Breast epithelium (tissue), 4 donors: ENCODE measurements at regions not wholly inside any gene's neighbourhood (a gene's known extent, or its start where the extent isn't known, plus 50 kb on each side); places are given as distances from the start of the nearest gene placed in this dataset.

Experiments
- DNase-seq, 2 donors: peaks; one replicate each; pipeline ENCODE4 v3.0.0-alpha.2; 2019; ENCODE audit warnings: low spot score in 2 of 2
- H3K27ac ChIP-seq, 2 donors: fragments of 200-600 bp; sonication (generic) in 1 of 2; one replicate each; pipeline ENCODE4 v1.5.1; 2016 to 2019; ENCODE audit warnings: mild to moderate bottlenecking in 1 of 2
- H3K27me3 ChIP-seq, 2 donors: fragments of 200-600 bp; sonication (generic) in 1 of 2; one replicate each; pipeline versions ENCODE4 v1.5.1 to v1.6.0; 2017 to 2019; ENCODE audit warnings: control low read depth in 1 of 2, mild to moderate bottlenecking in 1 of 2
- H3K36me3 ChIP-seq: fragments of 200-600 bp; one replicate; pipeline ENCODE4 v1.5.1; 2019
- H3K4me1 ChIP-seq, 2 donors: fragments of 200-600 bp; sonication (generic); one replicate each; pipeline ENCODE4 v1.5.1; 2016 to 2019; ENCODE audit warnings: control low read depth in 1 of 2
- H3K4me3 ChIP-seq, 3 donors: fragments of 200-600 bp; sonication (generic); 1 replicate in 2 of 3; 2 replicates in 1 of 3; pipeline ENCODE4 v1.5.1; 2016 to 2019; ENCODE audit warnings: mild to moderate bottlenecking in 3 of 3, moderate library complexity in 2 of 3
- H3K9me3 ChIP-seq, 2 donors: fragments of 200-600 bp; sonication (generic) in 1 of 2; one replicate each; pipeline ENCODE4 v1.5.1; 2016 to 2019; ENCODE audit warnings: control low read depth in 1 of 2
- CTCF ChIP-seq, 3 donors: fragments of 450-650 bp; IDR thresholded peaks; one replicate each; pipeline ENCODE4 v1.5.1; 2016 to 2017; ENCODE audit warnings: antibody characterized with exemption in 3 of 3, mild to moderate bottlenecking in 3 of 3, moderate library complexity in 3 of 3
- POLR2A ChIP-seq: fragments of 450-650 bp; IDR thresholded peaks from one replicate; pipeline ENCODE4 v1.6.1; 2016; ENCODE audit warnings: antibody characterized with exemption, mild to moderate bottlenecking, moderate library complexity
- POLR2AphosphoS5 ChIP-seq, 3 donors: sonication (generic); formaldehyde crosslinking; IDR thresholded peaks; one replicate each; pipeline ENCODE4 v1.6.1; 2017; ENCODE audit warnings: antibody characterized with exemption in 3 of 3
- intact Hi-C: fragments of 100-400 bp; cut with DNase I; formaldehyde crosslinking; loops from one replicate; pipeline ENCODE4 v1.15.1; 2023; ENCODE audit warnings: low total_unique reads

DNA sequence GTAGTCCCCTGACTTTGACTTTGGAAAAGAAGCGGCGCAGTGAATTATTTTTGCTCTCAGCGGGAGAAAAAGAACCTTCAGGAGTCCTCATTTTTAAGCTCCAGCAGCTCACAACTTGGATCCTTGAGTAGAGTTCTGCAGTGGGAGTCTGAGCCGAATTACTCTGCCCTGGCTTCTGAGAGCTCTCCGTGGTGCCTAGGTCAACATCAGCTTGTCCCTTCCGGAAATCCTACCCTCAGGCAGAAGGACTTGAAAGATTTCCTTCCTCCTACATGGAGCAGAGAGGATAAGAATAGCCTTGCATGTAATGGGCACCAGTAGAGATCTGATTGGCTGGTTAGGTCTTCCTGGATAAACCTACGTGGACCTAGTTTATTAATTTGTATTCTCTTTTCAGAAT lies 549.7 kb upstream of the TENM3 start:
- Histone ChIP-seq H3K4me1 (no peaks in the 10 kb centered on the region), H3K4me3 (no peak overlapping the region), H3K27me3 (no peaks in the 10 kb centered on the region), H3K36me3 (no peaks in the 10 kb centered on the region), H3K9me3 (no peaks in the 10 kb centered on the region), H3K27ac (no peak overlapping the region)
- DNase-seq, result no peak
- TF ChIP-seq CTCF (IDR thresholded peaks at IDR 0.05) (no peak), POLR2A (no peak), POLR2AphosphoS5 (IDR thresholded peaks at IDR 0.05) (no peak)
- intact Hi-C loops, result no loop called here

DNA sequence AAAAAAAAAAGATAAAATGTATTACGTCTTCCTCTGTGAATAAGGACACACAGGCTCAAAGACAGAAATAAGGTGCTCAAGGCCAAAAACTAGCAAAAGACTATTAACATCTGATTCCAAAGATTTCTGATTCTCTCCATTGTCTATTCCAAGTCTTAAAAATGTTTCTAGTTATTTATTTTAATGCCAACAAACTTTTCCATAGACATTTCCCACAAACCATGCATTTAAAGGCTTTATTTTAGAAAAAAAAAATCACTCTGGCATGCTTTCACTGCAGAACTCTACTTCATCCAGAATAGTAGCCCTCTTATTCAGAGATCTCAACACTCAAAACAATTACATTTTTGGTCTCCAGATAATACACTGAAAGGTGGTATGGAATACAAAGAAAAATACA lies 545.0 kb upstream of the TENM3 start:
- DNase-seq, result no peak
- H3K9me3 ChIP-seq, result no peaks in the 10 kb centered on the region
- H3K4me1 ChIP-seq, result no peaks in the 10 kb centered on the region
- no peaks in the 10 kb centered on the region for H3K36me3 ChIP-seq
- intact Hi-C loops, result no loop called here
- H3K27ac ChIP-seq, result no peak overlapping the region
- no peak overlapping the region for H3K4me3 ChIP-seq
- TF ChIP-seq POLR2A (no peak), CTCF (IDR thresholded peaks at IDR 0.05) (no peak), POLR2AphosphoS5 (IDR thresholded peaks at IDR 0.05) (no peak)
- H3K27me3 ChIP-seq, result no peaks in the 10 kb centered on the region

DNA sequence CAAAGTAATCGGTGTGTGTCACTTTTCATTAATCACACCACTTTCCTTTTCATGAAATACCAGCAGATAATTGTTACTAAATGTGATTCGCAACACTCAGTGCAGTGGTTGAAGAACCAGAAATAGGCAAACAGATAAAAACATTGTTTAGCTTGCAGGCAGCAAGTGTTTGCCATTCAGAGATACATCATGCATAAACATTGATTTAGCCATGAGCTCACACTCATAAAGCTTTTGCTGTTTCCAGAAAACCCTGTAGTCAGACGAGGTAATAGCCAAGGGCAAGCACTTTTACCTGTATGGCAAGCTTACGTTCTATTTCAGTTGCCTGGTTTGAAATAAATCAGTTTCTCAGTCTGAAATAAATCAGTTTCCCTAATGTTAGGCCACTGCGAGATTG lies 542.0 kb upstream of the TENM3 start:
- H3K27ac ChIP-seq, result no peak overlapping the region
- H3K4me3 ChIP-seq, result no peak overlapping the region
- H3K27me3 ChIP-seq, result no peaks in the 10 kb centered on the region
- no peak for DNase-seq
- intact Hi-C loops, result no loop called here
- H3K4me1 ChIP-seq, result no peaks in the 10 kb centered on the region
- no peak for TF ChIP-seq POLR2AphosphoS5 (IDR thresholded peaks at IDR 0.05)
- TF ChIP-seq POLR2A, result no peak
- TF ChIP-seq CTCF (IDR thresholded peaks at IDR 0.05), result no peak
- H3K9me3 ChIP-seq, result no peaks in the 10 kb centered on the region
- H3K36me3 ChIP-seq, result no peaks in the 10 kb centered on the region

GRCh38 chr4:181701894-181702293 lies 541.3 kb upstream of the TENM3 start:
- Histone ChIP-seq H3K27me3 (no peaks in the 10 kb centered on the region), H3K27ac (no peak overlapping the region), H3K36me3 (no peaks in the 10 kb centered on the region), H3K4me3 (no peak overlapping the region), H3K9me3 (no peaks in the 10 kb centered on the region), H3K4me1 (no peaks in the 10 kb centered on the region)
- DNase-seq, result no peak
- no peak for TF ChIP-seq CTCF (IDR thresholded peaks at IDR 0.05)
- no peak for TF ChIP-seq POLR2AphosphoS5 (IDR thresholded peaks at IDR 0.05)
- no peak for TF ChIP-seq POLR2A
- intact Hi-C loops, result no loop called here

DNA sequence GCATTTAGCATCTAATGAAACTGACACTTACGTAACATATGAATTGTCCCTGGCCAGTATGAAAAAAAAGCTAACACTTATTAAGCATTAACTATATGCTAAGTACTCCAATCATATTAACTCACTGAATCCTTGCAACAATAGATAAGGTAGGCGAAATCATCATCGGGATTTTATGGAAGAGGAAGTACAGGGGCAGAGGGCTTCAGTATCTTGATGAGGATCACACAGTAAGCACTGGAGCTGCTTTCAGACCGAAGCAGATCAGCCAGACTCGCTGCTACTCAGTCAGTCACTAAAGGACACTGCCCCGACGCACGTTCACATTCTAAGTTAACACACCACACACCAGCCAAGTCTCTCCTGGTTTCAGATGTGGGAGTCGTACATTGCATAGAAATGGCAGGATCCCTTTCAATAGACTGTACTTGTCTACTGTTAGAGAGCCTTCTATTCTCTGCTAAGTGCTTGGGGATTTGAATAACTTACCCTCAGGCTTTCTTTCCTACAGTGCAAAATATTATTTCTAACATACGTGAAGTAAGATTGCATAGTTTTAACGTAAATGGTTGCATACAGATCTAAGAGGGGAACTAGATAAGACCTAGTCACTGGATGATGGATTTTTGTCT lies 540.2 kb upstream of the TENM3 start:
- intact Hi-C loops, result no loop called here
- Histone ChIP-seq H3K36me3 (no peaks in the 10 kb centered on the region), H3K27me3 (no peaks in the 10 kb centered on the region), H3K4me1 (no peaks in the 10 kb centered on the region), H3K4me3 (no peak overlapping the region), H3K9me3 (no peaks in the 10 kb centered on the region), H3K27ac (no peak overlapping the region)
- DNase-seq, result no peak
- no peak for TF ChIP-seq POLR2A
- TF ChIP-seq CTCF (IDR thresholded peaks at IDR 0.05), result no peak
- no peak for TF ChIP-seq POLR2AphosphoS5 (IDR thresholded peaks at IDR 0.05)
